Panc1 (cell line): ENCODE measurements at regions not wholly inside any gene's neighbourhood (a gene's known extent, or its start where the extent isn't known, plus 50 kb on each side); places are given as distances from the start of the nearest gene placed in this dataset.

Experiments
- CTCF ChIP-seq: fragments of 450-650 bp; IDR thresholded peaks from 2 replicates; pipeline ENCODE4 v1.5.1; 2017; ENCODE audit warnings: mild to moderate bottlenecking
- POLR2AphosphoS5 ChIP-seq: IDR thresholded peaks from 2 replicates; pipeline ENCODE4 v1.6.1; 2012; ENCODE audit warnings: mild to moderate bottlenecking, low read depth, low read length, moderate library complexity
- REST ChIP-seq, 2 experiments: IDR thresholded peaks; 2 replicates each; pipeline ENCODE4 v1.6.1; 2011 to 2012; ENCODE audit warnings: low read depth in 2 of 2, control low read depth in 1 of 2, low read length in 1 of 2, mild to moderate bottlenecking in 1 of 2, moderate library complexity in 1 of 2; ENCODE audit not compliant: insufficient read depth in 1 of 2
- SIN3A ChIP-seq: IDR thresholded peaks from 2 replicates; pipeline ENCODE4 v1.6.1; 2012; ENCODE audit warnings: low read depth, mild to moderate bottlenecking, low read length, moderate library complexity, borderline replicate concordance; ENCODE audit not compliant: insufficient read depth
- TCF7L2 ChIP-seq: IDR thresholded peaks from 2 replicates; pipeline ENCODE4 v1.6.1; 2011; ENCODE audit warnings: mild to moderate bottlenecking, low read depth, low read length, inconsistent platforms

GRCh38 chr14:34086223-34086757 is 135.4 kb upstream of the EGLN3 start:
- TF ChIP-seq REST (IDR thresholded peaks at IDR 0.05; ENCODE audit: insufficient read depth in 1 of 2, low read depth in 2 of 2, low read length in 1 of 2) (no peak), CTCF (no peak), SIN3A (no peak), POLR2AphosphoS5 (no peak), TCF7L2 (no peak)
